ENCODE measurements at regions not wholly inside any gene's neighbourhood (a gene's known extent, or its start where the extent isn't known, plus 50 kb on each side); places are given as distances from the start of the nearest gene placed in this dataset.

DNA sequence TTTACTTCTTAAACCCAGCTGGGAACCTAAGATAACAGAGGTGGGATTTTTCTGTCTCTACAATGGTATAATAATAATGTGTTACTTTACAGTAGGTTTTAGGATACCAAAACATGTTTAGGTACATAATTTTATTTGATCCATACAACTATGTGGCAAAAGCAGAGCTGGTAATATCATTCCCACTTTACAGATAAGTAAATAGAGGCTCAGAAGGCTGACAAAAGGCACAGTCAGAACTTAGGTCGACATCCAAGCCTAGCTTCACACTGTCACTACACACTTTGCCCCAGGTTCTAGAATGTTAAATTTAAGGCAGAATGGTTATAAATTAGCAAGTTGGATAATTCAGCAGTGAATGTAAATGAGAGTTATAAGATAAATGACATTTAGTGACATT is 189.6 kb upstream of the PARD3B start:
- 57 to 73% (median 61%) methylated on average over 1 of the region's 1 CpG for WGBS, 5 donors
- no peaks in the 10 kb centered on the region for H3K36me3 ChIP-seq
- no peak for TF ChIP-seq POLR2AphosphoS5 (IDR thresholded peaks at IDR 0.05)
- TF ChIP-seq, protein P1, sequence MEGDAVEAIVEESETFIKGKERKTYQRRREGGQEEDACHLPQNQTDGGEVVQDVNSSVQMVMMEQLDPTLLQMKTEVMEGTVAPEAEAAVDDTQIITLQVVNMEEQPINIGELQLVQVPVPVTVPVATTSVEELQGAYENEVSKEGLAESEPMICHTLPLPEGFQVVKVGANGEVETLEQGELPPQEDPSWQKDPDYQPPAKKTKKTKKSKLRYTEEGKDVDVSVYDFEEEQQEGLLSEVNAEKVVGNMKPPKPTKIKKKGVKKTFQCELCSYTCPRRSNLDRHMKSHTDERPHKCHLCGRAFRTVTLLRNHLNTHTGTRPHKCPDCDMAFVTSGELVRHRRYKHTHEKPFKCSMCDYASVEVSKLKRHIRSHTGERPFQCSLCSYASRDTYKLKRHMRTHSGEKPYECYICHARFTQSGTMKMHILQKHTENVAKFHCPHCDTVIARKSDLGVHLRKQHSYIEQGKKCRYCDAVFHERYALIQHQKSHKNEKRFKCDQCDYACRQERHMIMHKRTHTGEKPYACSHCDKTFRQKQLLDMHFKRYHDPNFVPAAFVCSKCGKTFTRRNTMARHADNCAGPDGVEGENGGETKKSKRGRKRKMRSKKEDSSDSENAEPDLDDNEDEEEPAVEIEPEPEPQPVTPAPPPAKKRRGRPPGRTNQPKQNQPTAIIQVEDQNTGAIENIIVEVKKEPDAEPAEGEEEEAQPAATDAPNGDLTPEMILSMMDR (IDR thresholded peaks at IDR 0.05), result no peak
- TF ChIP-seq EP300 (IDR thresholded peaks at IDR 0.05), result no peak
- TF ChIP-seq POLR2A (IDR thresholded peaks at IDR 0.05), result no peak
- H3K4me1 ChIP-seq, result no peaks in the 10 kb centered on the region
- DNase-seq, result no peak
- intact Hi-C loops (cut with DNase I; ENCODE audit: low total_unique reads), result no loop called here
- no peaks in the 10 kb centered on the region for H3K27me3 ChIP-seq
- H3K27ac ChIP-seq, result no peak overlapping the region
- H3K4me3 ChIP-seq, result no peak overlapping the region
- no peaks in the 10 kb centered on the region for H3K9me3 ChIP-seq

DNA sequence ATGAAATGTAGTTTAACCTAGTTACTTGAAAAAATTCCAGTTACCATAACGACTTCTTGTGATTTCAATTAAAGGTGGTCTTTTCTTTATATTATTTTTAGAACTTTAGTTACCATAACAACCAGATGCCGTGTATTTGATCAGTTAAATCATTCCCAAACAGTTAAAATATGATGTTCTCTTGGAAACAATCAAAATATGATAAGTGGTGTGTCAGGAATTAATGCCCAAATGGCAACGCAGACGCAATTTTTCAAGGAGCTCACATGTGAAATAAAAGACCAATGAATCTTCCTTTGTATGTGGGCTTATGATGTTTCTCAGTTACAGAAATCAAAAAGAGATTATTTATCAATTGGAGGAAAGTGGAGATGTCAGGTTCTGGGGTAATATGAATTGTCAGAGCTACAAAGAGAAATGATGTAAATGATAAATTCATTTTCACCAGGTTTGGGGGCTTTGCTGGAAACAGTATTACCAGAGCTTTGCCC is 189.1 kb upstream of the PARD3B start:
- no peak overlapping the region for H3K27ac ChIP-seq
- no peak overlapping the region for H3K4me3 ChIP-seq
- TF ChIP-seq, protein P1 (IDR thresholded peaks at IDR 0.05), result no peak
- TF ChIP-seq POLR2A (IDR thresholded peaks at IDR 0.05) (no peak), POLR2AphosphoS5 (IDR thresholded peaks at IDR 0.05) (no peak), EP300 (IDR thresholded peaks at IDR 0.05) (no peak)
- H3K36me3 ChIP-seq, result no peaks in the 10 kb centered on the region
- H3K4me1 ChIP-seq, result no peaks in the 10 kb centered on the region
- intact Hi-C loops (cut with DNase I; ENCODE audit: low total_unique reads), result no loop called here
- WGBS, 5 donors, result 61 to 81% (median 71%) methylated on average over 4 of the region's 4 CpGs
- H3K27me3 ChIP-seq, result no peaks in the 10 kb centered on the region
- no peaks in the 10 kb centered on the region for H3K9me3 ChIP-seq
- DNase-seq, result no peak

DNA sequence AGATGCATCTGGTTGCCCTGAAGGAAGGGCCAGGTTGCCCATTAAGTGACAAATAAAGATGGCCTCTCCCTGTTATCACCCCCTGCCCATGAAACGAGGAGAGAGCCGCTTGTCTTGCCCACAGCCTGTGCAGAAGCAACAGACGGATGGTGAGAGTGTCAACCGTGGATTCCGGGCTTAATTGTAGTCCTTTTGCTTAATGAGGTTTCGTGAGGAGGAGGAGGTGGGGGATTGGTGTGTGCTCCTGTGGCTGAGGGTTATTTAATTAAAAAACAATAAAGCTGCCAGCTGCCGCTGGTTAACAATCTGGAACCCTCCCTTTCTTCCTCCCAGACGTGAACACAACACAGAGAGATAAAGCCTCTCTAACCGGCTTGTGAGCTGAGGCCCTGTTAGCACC is 188.0 kb upstream of the PARD3B start:
- Histone ChIP-seq H3K27me3 (no peaks in the 10 kb centered on the region), H3K4me3 (no peak overlapping the region), H3K9me3 (no peaks in the 10 kb centered on the region), H3K4me1 (no peaks in the 10 kb centered on the region), H3K36me3 (no peaks in the 10 kb centered on the region), H3K27ac (no peak overlapping the region)
- DNase-seq, result peak in 1 of 2 donors; percentile 26
- intact Hi-C loops (cut with DNase I; ENCODE audit: low total_unique reads), result no loop called here
- TF ChIP-seq EP300 (IDR thresholded peaks at IDR 0.05) (no peak), POLR2AphosphoS5 (IDR thresholded peaks at IDR 0.05) (no peak), POLR2A (IDR thresholded peaks at IDR 0.05) (no peak)
- TF ChIP-seq, protein P1 (IDR thresholded peaks at IDR 0.05), result no peak
- 85 to 91% (median 86%) methylated on average over 9 of the region's 9 CpGs for WGBS, 5 donors

DNA sequence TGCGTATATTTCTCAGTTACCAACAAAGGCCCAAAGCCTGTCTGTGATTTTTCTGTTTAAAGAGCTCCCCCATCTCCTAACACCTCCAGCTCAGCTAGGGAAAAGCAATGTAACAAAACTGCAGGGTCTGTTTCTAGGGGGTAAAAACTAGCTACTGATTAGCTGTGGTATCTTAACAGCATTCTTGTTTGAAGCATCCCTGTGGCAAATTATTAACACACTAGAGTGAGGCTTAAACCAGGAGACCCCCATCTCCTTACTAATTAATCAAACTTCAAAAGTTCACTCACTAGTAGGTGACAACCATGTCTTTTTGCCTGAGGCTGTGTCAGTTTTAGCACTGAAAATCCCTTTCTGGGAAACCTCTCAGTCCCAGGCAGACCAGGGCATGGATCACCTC is 186.2 kb upstream of the PARD3B start:
- TF ChIP-seq EP300 (IDR thresholded peaks at IDR 0.05), result no peak
- Histone ChIP-seq H3K27me3 (no peaks in the 10 kb centered on the region), H3K9me3 (no peaks in the 10 kb centered on the region), H3K4me3 (no peak overlapping the region), H3K36me3 (no peaks in the 10 kb centered on the region), H3K4me1 (no peaks in the 10 kb centered on the region), H3K27ac (no peak overlapping the region)
- DNase-seq, result no peak
- WGBS, 5 donors, result 90 to 98% (median 97%) methylated on average over 1 of the region's 1 CpG
- intact Hi-C loops (cut with DNase I; ENCODE audit: low total_unique reads), result no loop called here

DNA sequence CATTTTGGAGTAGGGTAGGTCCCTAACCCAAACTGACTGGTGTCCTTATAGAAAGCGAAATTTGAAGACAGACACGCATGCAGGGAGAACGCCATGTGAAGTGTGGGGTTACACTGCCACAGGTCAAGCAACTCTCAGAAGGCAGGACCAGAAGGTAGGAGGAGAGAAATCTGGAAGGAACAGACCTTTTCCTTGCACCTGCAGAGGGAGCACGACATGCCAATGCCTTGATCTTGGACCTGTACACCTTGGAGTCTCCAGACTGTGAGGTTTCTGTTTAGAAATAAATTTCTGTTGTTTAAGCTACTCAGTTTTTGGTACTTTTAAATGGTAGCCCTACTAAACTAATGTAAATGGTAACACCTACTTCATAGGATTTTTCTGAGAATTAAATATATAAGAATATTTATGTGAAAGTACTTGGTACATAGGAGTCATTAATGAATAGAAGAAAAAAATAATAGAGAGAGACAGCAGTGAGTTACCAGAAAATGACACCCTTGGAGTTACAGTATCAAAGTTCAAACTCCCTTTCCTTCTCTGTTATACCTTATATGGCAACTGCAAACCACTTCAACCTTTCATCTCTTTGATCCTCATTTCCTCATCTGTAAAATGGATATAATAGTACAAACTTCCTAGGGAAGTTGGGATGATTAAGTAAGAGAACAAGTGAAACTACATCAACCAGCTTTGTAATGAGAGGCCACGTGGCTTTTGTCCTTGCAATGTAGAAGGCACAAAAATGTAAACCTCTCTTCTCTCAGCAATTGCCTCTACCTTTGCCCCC is 184.9 kb upstream of the PARD3B start:
- 70 to 77% (median 75%) methylated on average over 5 of the region's 5 CpGs for WGBS, 5 donors
- Histone ChIP-seq H3K36me3 (no peaks in the 10 kb centered on the region), H3K4me1 (no peaks in the 10 kb centered on the region), H3K27me3 (no peaks in the 10 kb centered on the region), H3K9me3 (no peaks in the 10 kb centered on the region), H3K4me3 (no peak overlapping the region), H3K27ac (no peak overlapping the region)
- intact Hi-C loops (cut with DNase I; ENCODE audit: low total_unique reads), result no loop called here
- TF ChIP-seq POLR2AphosphoS5 (IDR thresholded peaks at IDR 0.05) (no peak), POLR2A (IDR thresholded peaks at IDR 0.05) (no peak)
- DNase-seq, result no peak

All from stomach (tissue), 8 donors.